ENCODE measurements at regions not wholly inside any gene's neighbourhood (a gene's known extent, or its start where the extent isn't known, plus 50 kb on each side); places are given as distances from the start of the nearest gene placed in this dataset.

- no peak for TF ChIP-seq CTCF (IDR thresholded peaks at IDR 0.05; ENCODE audit: insufficient read depth, low read depth, low read length)
- no peak for TF ChIP-seq EZH2 (IDR thresholded peaks at IDR 0.05; ENCODE audit: insufficient read depth, low read length)
Measured at GRCh38 chr7:52838981-52839411, 196.4 kb upstream of the POM121L12 start.

All from astrocyte (in vitro differentiated cells and primary cell).